Mammary epithelial cell (primary cell): ENCODE measurements at regions not wholly inside any gene's neighbourhood (a gene's known extent, or its start where the extent isn't known, plus 50 kb on each side); places are given as distances from the start of the nearest gene placed in this dataset.

Source experiments
- CTCF ChIP-seq, 2 donors: IDR thresholded peaks in 1 of 2; conservative IDR thresholded peaks in 1 of 2; 2 replicates each; pipeline ENCODE4 v1.5.1; 2011 to 2012; ENCODE audit warnings: inconsistent platforms in 2 of 2, low read length in 2 of 2, mild to moderate bottlenecking in 2 of 2, control low read depth in 1 of 2, low read depth in 1 of 2; ENCODE audit not compliant: insufficient read depth in 1 of 2; ENCODE audit errors: extremely low read depth in 1 of 2
- EZH2 ChIP-seq: IDR thresholded peaks from 2 replicates; pipeline ENCODE4 v1.6.1; 2012; ENCODE audit warnings: low read length, inconsistent platforms, borderline replicate concordance

- TF ChIP-seq CTCF (conservative IDR thresholded peaks at IDR 0.05 in 1 of 2, IDR thresholded peaks at IDR 0.05 in 1 of 2; ENCODE audit: extremely low read depth in 1 of 2, insufficient read depth in 1 of 2, low read depth in 1 of 2, low read length in 2 of 2) (no peak), EZH2 (no peak)
These were observed 286.1 kb upstream of the TLE3 start for GRCh38 chr15:70383856-70384255.
